Subcutaneous abdominal adipose tissue (tissue), 5 donors: ENCODE measurements at regions not wholly inside any gene's neighbourhood (a gene's known extent, or its start where the extent isn't known, plus 50 kb on each side); places are given as distances from the start of the nearest gene placed in this dataset.

ENCODE experiments used
- H3K27ac ChIP-seq: one replicate; pipeline ENCODE4 v1.7.0; 2013; ENCODE audit warnings: low read depth, mild to moderate bottlenecking, inconsistent platforms, low read length, moderate library complexity
- H3K27me3 ChIP-seq, 5 donors: one replicate each; pipeline ENCODE4 v1.7.0; 2013; ENCODE audit warnings: low read length in 5 of 5, inconsistent platforms in 1 of 5; ENCODE audit not compliant: control insufficient read depth in 5 of 5, insufficient read depth in 4 of 5
- H3K36me3 ChIP-seq, 5 donors: one replicate each; pipeline ENCODE4 v1.7.0; 2013; ENCODE audit warnings: low read length in 5 of 5; ENCODE audit not compliant: control insufficient read depth in 5 of 5, insufficient read depth in 5 of 5
- H3K4me1 ChIP-seq, 5 donors: one replicate each; pipeline ENCODE4 v1.7.0; 2013; ENCODE audit warnings: low read length in 5 of 5, mild to moderate bottlenecking in 3 of 5, moderate library complexity in 1 of 5; ENCODE audit not compliant: control insufficient read depth in 5 of 5, insufficient read depth in 5 of 5
- H3K4me3 ChIP-seq, 5 donors: one replicate each; pipeline ENCODE4 v1.7.0; 2013; ENCODE audit warnings: low read length in 5 of 5, low read depth in 1 of 5
- H3K9ac ChIP-seq, 5 donors: one replicate each; pipeline ENCODE4 v1.7.0; 2013; ENCODE audit warnings: low read length in 5 of 5, mild to moderate bottlenecking in 4 of 5, moderate library complexity in 3 of 5
- H3K9me3 ChIP-seq, 5 donors: one replicate each; pipeline ENCODE4 v1.7.0; 2013; ENCODE audit warnings: low read length in 5 of 5; ENCODE audit not compliant: control insufficient read depth in 5 of 5
- donor health status: healthy.
- donor health status: healthy.
- donor health status: healthy.
- donor health status: healthy.
- donor health status: healthy.

DNA sequence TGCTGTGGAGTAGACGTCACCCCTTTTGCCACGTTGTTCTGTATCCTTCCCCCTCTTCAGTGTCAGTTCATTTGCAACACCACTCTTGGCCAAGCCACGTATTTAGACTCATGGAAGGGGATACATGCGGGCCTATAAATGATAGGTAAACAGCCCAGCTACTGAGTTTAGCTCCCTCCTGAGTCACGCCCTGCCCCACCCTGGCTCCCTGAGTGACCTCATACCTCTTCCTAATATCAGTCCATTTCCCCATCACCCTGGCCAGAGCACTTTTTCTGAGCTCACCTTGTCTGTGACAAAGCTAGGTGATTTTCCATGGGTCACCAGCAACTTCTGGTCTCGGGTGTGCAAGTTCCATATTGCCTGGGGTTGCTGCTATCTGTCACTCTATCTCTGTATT is 147.2 kb upstream of the MAF start:
- no peak overlapping the region for H3K4me3 ChIP-seq
- H3K27me3 ChIP-seq: no peaks in the 10 kb centered on the region
- H3K36me3 ChIP-seq: peaks cover 0 to 5% (median 0%) of the 10 kb centered on the region in 5 donors
- H3K27ac ChIP-seq: no peak overlapping the region
- peaks cover 0 to 7% (median 3%) of the 10 kb centered on the region in 5 donors for H3K4me1 ChIP-seq
- H3K9ac ChIP-seq: no peak overlapping the region
- no peaks in the 10 kb centered on the region for H3K9me3 ChIP-seq

DNA sequence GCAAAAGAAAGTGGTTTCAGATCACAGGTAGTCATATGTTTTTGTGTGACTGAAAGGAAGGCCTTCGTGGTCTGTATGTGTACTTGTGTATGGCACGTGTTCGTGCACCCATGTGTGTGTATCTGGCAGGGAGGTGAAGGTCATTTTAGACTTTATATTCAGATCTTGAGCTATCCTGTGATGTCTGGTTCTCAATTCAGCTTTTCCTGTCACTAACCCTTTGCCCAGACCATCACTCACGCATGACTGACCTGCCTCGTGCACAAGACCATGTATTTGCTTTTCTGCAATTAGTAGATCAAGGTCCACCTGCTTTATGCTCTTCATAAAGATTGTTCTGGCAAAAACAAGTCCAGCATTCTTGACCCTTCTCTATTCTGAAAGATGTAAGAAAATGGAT is 139.7 kb upstream of the MAF start:
- Histone ChIP-seq H3K4me3 (no peak overlapping the region), H3K9me3 (no peaks in the 10 kb centered on the region), H3K4me1 (no peaks in the 10 kb centered on the region), H3K27me3 (no peaks in the 10 kb centered on the region), H3K36me3 (no peaks in the 10 kb centered on the region), H3K9ac (no peak overlapping the region), H3K27ac (no peak overlapping the region)

DNA sequence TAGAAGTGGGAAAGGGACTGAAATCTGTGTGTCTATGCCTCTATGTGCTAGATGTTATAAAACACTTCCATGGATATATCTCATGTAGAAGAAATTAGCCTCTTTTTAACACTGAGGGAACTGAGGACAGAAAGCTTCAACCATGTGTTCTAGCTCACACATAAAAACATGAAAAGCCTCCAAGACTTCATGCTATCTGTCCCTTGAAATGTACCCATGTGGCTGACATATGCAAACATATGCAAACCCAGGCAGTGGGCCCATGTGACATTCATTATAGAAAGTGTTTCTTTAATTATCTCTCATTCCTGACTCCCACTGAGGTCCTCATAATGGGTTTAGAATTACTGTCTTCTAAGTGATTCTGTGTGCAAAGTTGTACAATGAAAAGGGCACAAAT is 134.7 kb upstream of the MAF start:
- no peak overlapping the region for H3K9ac ChIP-seq
- peaks cover 0 to 2% (median 0%) of the 10 kb centered on the region in 5 donors for H3K36me3 ChIP-seq
- no peaks in the 10 kb centered on the region for H3K9me3 ChIP-seq
- no peak overlapping the region for H3K27ac ChIP-seq
- no peaks in the 10 kb centered on the region for H3K27me3 ChIP-seq
- no peaks in the 10 kb centered on the region for H3K4me1 ChIP-seq
- no peak overlapping the region for H3K4me3 ChIP-seq

DNA sequence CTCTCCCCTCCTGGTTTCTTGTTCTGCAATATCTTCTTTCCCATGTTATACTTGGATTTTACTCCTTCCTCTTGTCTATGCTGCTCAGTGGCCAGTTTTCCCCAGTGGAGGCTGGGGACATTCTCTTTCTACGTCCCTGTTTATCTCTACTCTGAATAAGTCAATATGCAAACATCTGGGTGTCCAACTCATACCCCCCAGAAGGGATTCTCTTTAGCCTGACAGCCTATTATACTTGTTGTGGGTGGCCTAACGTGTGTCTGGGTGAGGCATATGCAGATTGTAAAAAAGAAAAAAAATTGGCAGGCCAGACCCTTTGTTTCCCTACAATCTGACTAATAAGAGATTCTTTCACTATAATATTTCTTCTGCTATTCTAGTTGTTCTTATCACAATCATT is 134.2 kb upstream of the MAF start:
- Histone ChIP-seq H3K27ac (no peak overlapping the region), H3K27me3 (no peaks in the 10 kb centered on the region), H3K36me3 (peaks cover 0 to 2% (median 0%) of the 10 kb centered on the region in 5 donors), H3K9me3 (no peaks in the 10 kb centered on the region), H3K9ac (no peak overlapping the region), H3K4me3 (no peak overlapping the region), H3K4me1 (no peaks in the 10 kb centered on the region)

DNA sequence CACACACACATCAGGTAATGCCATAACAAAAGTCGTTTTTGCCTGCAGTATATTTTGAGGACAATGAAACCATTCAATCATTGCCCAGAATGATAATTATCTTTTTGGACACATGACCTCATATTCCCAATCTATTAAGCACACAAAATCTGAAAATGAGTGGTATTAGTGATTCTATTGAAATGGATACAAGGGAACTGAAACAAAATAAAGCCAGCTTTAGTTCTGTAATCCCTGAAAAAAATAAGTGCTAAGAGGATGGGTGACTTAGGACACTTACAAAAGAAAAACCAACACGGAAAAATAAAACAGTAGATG is 128.3 kb upstream of the MAF start:
- no peak overlapping the region for H3K4me3 ChIP-seq
- no peak overlapping the region for H3K9ac ChIP-seq
- H3K4me1 ChIP-seq: peaks cover 0 to 3% (median 0%) of the 10 kb centered on the region in 5 donors
- H3K36me3 ChIP-seq: peaks cover 0 to 2% (median 0%) of the 10 kb centered on the region in 5 donors
- H3K27ac ChIP-seq: no peak overlapping the region
- H3K27me3 ChIP-seq: no peaks in the 10 kb centered on the region
- H3K9me3 ChIP-seq: no peaks in the 10 kb centered on the region

DNA sequence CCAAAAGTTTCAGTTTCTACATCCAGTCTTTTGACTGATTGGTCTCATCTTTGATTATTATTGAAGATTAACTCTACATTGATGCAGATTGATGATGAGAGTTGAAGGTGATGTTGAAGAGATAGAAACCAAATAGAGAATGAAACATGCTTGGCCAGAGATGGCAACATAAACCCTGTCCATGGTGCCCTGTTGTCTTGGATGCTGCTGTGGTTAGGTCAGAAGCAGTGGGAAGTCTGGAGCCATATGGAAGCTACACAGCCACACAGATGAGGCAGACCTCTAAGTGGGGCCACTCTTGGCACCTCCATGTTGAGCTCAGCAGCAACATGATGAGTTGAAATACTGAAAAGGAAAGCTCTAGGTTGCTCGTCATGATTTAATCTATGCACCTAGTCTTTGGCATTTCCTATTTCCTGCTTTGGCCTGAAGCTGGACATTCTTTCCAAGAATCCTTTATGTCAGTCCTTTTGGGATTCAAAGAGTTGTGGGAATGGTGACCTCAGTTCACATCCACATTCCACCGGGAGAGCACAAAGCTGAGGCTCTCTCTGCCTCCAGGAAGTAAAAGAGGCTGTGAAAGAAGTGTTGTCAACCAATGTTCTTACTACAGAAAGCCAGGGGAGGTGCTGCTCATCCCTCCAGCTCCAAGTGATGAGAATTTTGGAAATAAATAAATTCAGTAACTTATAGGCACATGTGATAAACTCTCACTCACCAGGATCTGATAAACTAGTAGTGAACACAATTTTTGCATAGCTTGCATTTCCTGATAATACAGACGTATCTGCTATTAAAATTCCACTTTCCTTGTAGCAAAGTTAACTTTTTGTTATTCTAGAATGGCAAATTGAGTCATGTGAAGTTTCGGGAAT is 127.7 kb upstream of the MAF start:
- no peaks in the 10 kb centered on the region for H3K27me3 ChIP-seq
- no peak overlapping the region for H3K9ac ChIP-seq
- no peaks in the 10 kb centered on the region for H3K9me3 ChIP-seq

DNA sequence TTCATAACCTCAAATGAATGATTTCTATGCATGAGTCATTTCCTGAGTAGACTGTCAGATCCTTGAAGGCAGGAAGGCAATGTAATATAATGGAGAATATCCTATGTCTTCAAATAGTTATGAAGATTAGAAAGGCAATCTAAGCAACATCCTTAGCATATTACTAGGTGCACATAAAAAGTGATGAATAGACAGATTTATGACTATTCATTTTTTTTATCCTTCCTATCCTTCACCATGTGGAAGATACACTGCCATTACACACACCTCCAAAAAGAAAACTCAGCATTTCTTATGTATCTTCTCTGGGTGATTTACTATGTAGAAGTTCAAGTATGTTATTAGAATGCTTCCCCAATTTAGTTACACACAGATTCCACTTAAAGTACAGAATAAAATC is 126.4 kb upstream of the MAF start:
- Histone ChIP-seq H3K27me3 (no peaks in the 10 kb centered on the region), H3K4me1 (peaks cover 0 to 3% (median 0%) of the 10 kb centered on the region in 5 donors), H3K9me3 (no peaks in the 10 kb centered on the region), H3K4me3 (no peak overlapping the region), H3K27ac (no peak overlapping the region), H3K36me3 (peaks cover 0 to 2% (median 0%) of the 10 kb centered on the region in 5 donors), H3K9ac (no peak overlapping the region)

More for the DNA sequence above, 127.7 kb upstream of the MAF start:
- H3K4me1 ChIP-seq: peaks cover 0 to 3% (median 0%) of the 10 kb centered on the region in 5 donors
- H3K36me3 ChIP-seq: peaks cover 0 to 2% (median 0%) of the 10 kb centered on the region in 5 donors
- H3K27ac ChIP-seq: no peak overlapping the region
- H3K4me3 ChIP-seq: no peak overlapping the region

DNA sequence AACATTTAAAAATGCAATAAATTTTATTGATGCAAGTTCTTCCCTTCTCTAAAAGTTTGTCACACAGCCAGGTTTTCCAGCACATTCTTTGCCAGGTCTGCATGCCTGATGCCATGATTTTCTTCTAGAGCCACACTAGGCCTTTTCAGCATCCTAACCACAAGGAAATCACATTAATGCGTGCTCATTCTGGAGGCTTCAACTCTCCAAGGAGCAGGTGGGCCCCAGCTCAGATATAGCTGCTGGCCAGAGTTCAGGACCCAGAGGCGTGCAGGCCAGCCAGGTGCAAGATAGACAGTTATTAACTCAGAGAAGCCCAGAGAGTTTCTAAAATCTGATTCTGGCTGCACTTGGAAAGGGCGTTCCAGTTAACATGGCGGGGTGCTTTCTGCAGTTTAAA is 124.5 kb upstream of the MAF start:
- Histone ChIP-seq H3K4me1 (peaks cover 0 to 3% (median 0%) of the 10 kb centered on the region in 5 donors), H3K4me3 (no peak overlapping the region), H3K27me3 (no peaks in the 10 kb centered on the region), H3K27ac (no peak overlapping the region), H3K9me3 (no peaks in the 10 kb centered on the region), H3K9ac (no peak overlapping the region), H3K36me3 (no peaks in the 10 kb centered on the region)

DNA sequence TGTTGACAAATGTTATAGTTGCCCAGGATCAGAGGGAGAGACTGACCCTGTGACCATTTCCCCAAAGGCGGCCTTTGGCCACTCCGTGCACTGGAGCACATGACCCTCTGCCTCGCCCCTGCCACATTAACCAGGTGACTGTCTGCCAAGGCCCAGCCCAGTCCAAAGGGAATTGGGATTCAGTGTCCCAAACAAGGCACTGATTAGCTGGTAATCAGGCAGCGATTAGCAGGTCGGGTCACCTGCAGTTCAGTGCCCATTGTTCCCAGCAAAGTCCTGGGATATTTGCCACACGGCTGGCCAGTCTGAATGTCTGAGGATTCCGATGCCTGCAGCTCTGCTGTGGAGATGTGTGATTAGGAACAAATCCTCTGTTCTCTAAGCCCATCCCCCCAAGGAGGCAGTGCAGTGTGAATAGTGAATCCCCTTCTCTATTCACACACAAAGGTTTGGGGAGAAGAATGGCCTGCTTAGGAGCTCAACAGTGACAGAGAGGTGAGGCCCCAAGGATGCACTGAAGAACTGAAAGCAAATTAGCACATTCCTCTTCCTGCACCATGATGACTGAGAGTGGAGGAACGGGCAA is 123.1 kb upstream of the MAF start:
- peaks cover 0 to 3% (median 0%) of the 10 kb centered on the region in 5 donors for H3K4me1 ChIP-seq
- H3K9me3 ChIP-seq: no peaks in the 10 kb centered on the region
- H3K27ac ChIP-seq: no peak overlapping the region
- no peaks in the 10 kb centered on the region for H3K36me3 ChIP-seq
- H3K27me3 ChIP-seq: no peaks in the 10 kb centered on the region
- H3K4me3 ChIP-seq: no peak overlapping the region
- no peak overlapping the region for H3K9ac ChIP-seq

DNA sequence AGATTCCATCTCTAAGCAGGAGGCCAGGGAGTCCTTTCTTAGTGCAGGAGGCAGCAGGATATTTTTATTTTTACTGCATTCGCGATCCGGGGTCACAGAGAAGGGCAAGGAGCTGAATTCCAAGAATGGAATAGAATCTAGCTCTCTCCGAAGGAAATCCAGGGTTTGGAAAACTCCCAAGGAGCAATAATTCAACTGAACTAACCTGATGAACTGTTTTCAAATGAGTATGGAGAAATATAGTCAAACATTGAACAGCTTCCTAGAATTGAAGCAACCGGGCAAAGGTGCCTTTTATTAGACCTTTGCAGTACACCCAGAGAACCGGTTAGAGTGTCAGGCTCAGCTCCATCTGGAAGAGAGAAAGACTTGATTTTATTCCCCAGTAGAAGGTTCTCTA is 120.7 kb upstream of the MAF start:
- H3K4me1 ChIP-seq: no peaks in the 10 kb centered on the region
- H3K36me3 ChIP-seq: no peaks in the 10 kb centered on the region
- no peaks in the 10 kb centered on the region for H3K9me3 ChIP-seq
- no peaks in the 10 kb centered on the region for H3K27me3 ChIP-seq
- H3K4me3 ChIP-seq: no peak overlapping the region
- H3K9ac ChIP-seq: no peak overlapping the region
- no peak overlapping the region for H3K27ac ChIP-seq
